ENCODE measurements at regions not wholly inside any gene's neighbourhood (a gene's known extent, or its start where the extent isn't known, plus 50 kb on each side); places are given as distances from the start of the nearest gene placed in this dataset.

DNA sequence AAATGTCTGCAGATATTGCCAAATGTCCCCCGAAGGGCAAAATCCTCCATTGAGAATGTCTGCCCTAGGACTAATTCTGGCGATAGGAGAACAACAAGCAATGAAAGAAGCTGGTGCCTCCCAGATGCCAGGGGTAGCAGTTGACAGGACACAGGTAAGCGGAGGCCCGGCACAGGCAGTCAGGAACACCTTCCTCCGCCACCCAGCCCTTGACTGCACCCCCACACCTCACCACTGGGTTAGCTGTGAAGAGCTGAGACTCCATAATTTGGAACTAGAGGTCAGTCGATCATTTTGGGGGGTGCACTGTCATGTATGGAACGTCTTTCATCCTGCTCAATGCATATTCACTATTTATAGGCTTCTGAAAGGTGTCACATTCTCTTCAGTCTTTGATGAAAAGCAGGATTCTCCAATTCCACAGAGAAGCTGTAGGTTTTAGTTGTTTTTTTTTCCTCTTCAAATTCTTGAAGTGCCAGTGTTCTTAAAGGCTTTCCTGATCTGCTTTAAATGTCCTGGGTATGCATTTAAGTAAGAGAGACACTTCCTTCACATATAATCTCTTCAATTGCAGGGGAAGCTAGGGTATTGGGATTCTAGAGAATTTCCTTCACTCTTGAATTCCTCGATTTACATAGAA is 111.6 kb upstream of the ZFP42 start:
- Histone ChIP-seq H3K4me1 (replicated peaks in 1 of 4; ENCODE audit: control insufficient read depth in 3 of 4, insufficient read depth in 4 of 4, low read length in 3 of 4) (peaks cover 0 to 6% (median 2%) of the 10 kb centered on the region in 4 experiments; a peak in 4 of 7 replicates), H3K4ac (replicated peaks; ENCODE audit: insufficient read length, low read depth, low read length) (no peak overlapping the region), H2BK5ac (ENCODE audit: low read depth, low read length) (peak overlapping the region; percentile 37; the same call in 1 of the 2 replicates), H3K4me3 (ENCODE audit: extremely low read depth in 1 of 4, insufficient read depth in 2 of 4, low read depth in 3 of 4, low read length in 4 of 4) (no peak overlapping the region), H4K8ac (ENCODE audit: extremely low read depth, insufficient read depth, low read length) (no peak overlapping the region), H3K9me3 (ENCODE audit: insufficient read depth in 2 of 2, low read depth in 1 of 2, low read length in 1 of 2) (no peaks in the 10 kb centered on the region), H3K79me1 (ENCODE audit: low read depth, low read length) (no peaks in the 10 kb centered on the region), H3K27me3 (replicated peaks in 1 of 4; ENCODE audit: control insufficient read depth in 3 of 4, extremely low read depth in 1 of 4, insufficient read depth in 3 of 4, low read length in 3 of 4) (no peaks in the 10 kb centered on the region), H2BK20ac (ENCODE audit: low read length) (peak overlapping the region; percentile 43; the same call in 1 of the 2 replicates), H3K79me2 (ENCODE audit: control insufficient read depth in 1 of 2, insufficient read depth in 2 of 2, low read length in 2 of 2) (no peaks in the 10 kb centered on the region), H3K36me3 (ENCODE audit: control insufficient read depth in 2 of 4, insufficient read depth in 4 of 4, low read length in 3 of 4) (no peaks in the 10 kb centered on the region), H2BK120ac (replicated peaks; ENCODE audit: low read depth, low read length) (peak overlapping the region; percentile 74), H3K23ac (ENCODE audit: insufficient read length) (no peak overlapping the region), H3K18ac (ENCODE audit: extremely low read depth, low read length) (no peak overlapping the region), H2BK15ac (ENCODE audit: low read length) (no peak overlapping the region), H4K20me1 (replicated peaks in 1 of 2; ENCODE audit: control insufficient read depth in 1 of 2, insufficient read depth in 2 of 2, low read length in 2 of 2) (no peaks in the 10 kb centered on the region), H3K14ac (ENCODE audit: insufficient read length) (no peak overlapping the region), H2BK12ac (ENCODE audit: low read depth, low read length) (no peak overlapping the region; the same call in 1 of the 2 replicates), H3K9ac (replicated peaks in 1 of 4; ENCODE audit: extremely low read depth in 1 of 4, low read depth in 3 of 4, low read length in 3 of 4) (no peak overlapping the region), H3K56ac (replicated peaks; ENCODE audit: insufficient read length, low read depth, low read length) (no peak overlapping the region), H3K4me2 (ENCODE audit: insufficient read depth in 1 of 2, low read depth in 2 of 2, low read length in 2 of 2) (no peak overlapping the region), H3K23me2 (ENCODE audit: low read depth, low read length) (no peaks in the 10 kb centered on the region; the same call in 1 of the 2 replicates), H4K91ac (replicated peaks; ENCODE audit: insufficient read length, low read length) (peak overlapping the region; percentile 63), H3K27ac (ENCODE audit: low read depth, low read length) (no peak overlapping the region), H4K5ac (ENCODE audit: insufficient read length, low read depth, low read length) (no peak overlapping the region), H2AK5ac (ENCODE audit: low read depth, low read length) (no peak overlapping the region), H2AFZ (ENCODE audit: low read length) (peak overlapping the region; percentile 4; the same call in 1 of the 2 replicates)
- FAIRE-seq (no peak), DNase-seq (ENCODE audit: low read depth in 1 of 2, low spot score in 2 of 2) (no peak)
- POLR2A ChIA-PET (ENCODE audit: partially characterized antibody) = no interaction called here
- TF ChIP-seq BACH1 (IDR thresholded peaks at IDR 0.05; ENCODE audit: low read length) = no peak
- WGBS, 2 experiments (ENCODE audit: extremely low coverage in 1 of 2, insufficient coverage in 1 of 2, insufficient read length in 1 of 2, insufficient replicate concordance in 2 of 2, low coverage in 1 of 2, low lambda C conversion rate in 2 of 2, missing lambda C conversion rate in 1 of 2) = 84% methylated on average over 8 of the region's 8 CpGs; no CpG with 5 or more reads in 1 of the 2 experiments
- CTCF ChIA-PET (ENCODE audit: partially characterized antibody) = interaction anchor here (1.9 kb wide), 1 partner anchor 16 kb away, joined by 5 read pairs; no protein-coding TSS in a partner anchor

All from H1 (cell line).